ENCODE measurements at regions not wholly inside any gene's neighbourhood (a gene's known extent, or its start where the extent isn't known, plus 50 kb on each side); places are given as distances from the start of the nearest gene placed in this dataset.
A peak's percentile ranks its signal among the peaks of the same experiment; 100 is the strongest.

- ChIA-PET POLR2A (ENCODE audit: low non-redundant PET) (no interaction called here), CTCF (interaction anchor here (0.7 kb wide), 1 partner anchor 645 kb away, joined by 4 read pairs; no protein-coding TSS in a partner anchor)
- TF ChIP-seq CTCF (conservative IDR thresholded peaks at IDR 0.05; ENCODE audit: low read depth) = no peak
- H3K27ac ChIP-seq = no peak overlapping the region
- DNase-seq (ENCODE audit: low spot score) = no peak
These were observed 104.0 kb downstream of the GJA1 start for GRCh38 chr6:121539439-121539838.

DNA sequence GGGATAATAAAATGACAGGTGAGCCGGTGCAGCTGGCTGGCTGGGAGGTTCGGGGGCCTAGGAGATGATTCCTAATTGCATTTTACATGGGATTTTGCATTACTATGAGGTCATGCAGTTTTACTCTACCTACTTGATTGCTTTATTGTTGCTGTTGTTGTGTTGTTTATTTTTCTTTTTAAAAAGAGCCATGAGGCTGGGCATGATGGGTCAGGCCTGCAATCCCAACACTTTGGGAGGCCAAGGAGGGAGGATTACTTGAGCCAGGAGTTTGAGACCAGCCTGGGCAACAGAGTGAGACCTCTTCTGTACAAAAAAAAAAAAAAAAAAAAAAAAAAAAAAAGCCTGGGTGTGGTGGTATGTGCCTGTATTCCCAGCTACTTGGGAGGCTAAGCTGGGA, 104.8 kb downstream of the GJA1 start:
- CTCF ChIA-PET = interaction anchor here (0.7 kb wide), 1 partner anchor 645 kb away, joined by 4 read pairs; no protein-coding TSS in a partner anchor
- no peak for DNase-seq (ENCODE audit: low spot score)
- POLR2A ChIA-PET (ENCODE audit: low non-redundant PET) = no interaction called here
- TF ChIP-seq CTCF (conservative IDR thresholded peaks at IDR 0.05; ENCODE audit: low read depth) = no peak
- H3K27ac ChIP-seq = no peak overlapping the region

- TF ChIP-seq CTCF (conservative IDR thresholded peaks at IDR 0.05; ENCODE audit: low read depth) = no peak
- ChIA-PET CTCF (no interaction called here), POLR2A (ENCODE audit: low non-redundant PET) (no interaction called here)
- no peak for DNase-seq (ENCODE audit: low spot score)
- no peak overlapping the region for H3K27ac ChIP-seq
These were observed 109.2 kb downstream of the GJA1 start for GRCh38 chr6:121544691-121545090.

GRCh38 chr6:121548131-121548530, 112.7 kb downstream of the GJA1 start:
- no peak for DNase-seq (ENCODE audit: low spot score)
- CTCF ChIA-PET = interaction anchor here (0.6 kb wide), 1 partner anchor 108 kb away, joined by 4 read pairs; no protein-coding TSS in a partner anchor
- no peak overlapping the region for H3K27ac ChIP-seq
- POLR2A ChIA-PET (ENCODE audit: low non-redundant PET) = no interaction called here
- TF ChIP-seq CTCF (conservative IDR thresholded peaks at IDR 0.05; ENCODE audit: low read depth) = no peak

- POLR2A ChIA-PET (ENCODE audit: low non-redundant PET) = no interaction called here
- peak; percentile 54 for DNase-seq (ENCODE audit: low spot score)
- no peak for TF ChIP-seq CTCF (conservative IDR thresholded peaks at IDR 0.05; ENCODE audit: low read depth)
- CTCF ChIA-PET = interaction anchor here (0.5 kb wide), 1 partner anchor 14 kb away, joined by 3 read pairs; no protein-coding TSS in a partner anchor
- H3K27ac ChIP-seq = no peak overlapping the region
These were observed 114.3 kb downstream of the GJA1 start for GRCh38 chr6:121549736-121550135.

- POLR2A ChIA-PET (ENCODE audit: low non-redundant PET) = no interaction called here
- DNase-seq (ENCODE audit: low spot score) = no peak
- H3K27ac ChIP-seq = no peak overlapping the region
- TF ChIP-seq CTCF (conservative IDR thresholded peaks at IDR 0.05; ENCODE audit: low read depth) = no peak
- CTCF ChIA-PET = no interaction called here
These were observed 115.1 kb downstream of the GJA1 start for GRCh38 chr6:121550491-121551010.

Measured in RWPE1 (cell line).